GM21528 (cell line): ENCODE measurements at regions not wholly inside any gene's neighbourhood (a gene's known extent, or its start where the extent isn't known, plus 50 kb on each side); places are given as distances from the start of the nearest gene placed in this dataset.
A peak's percentile ranks its signal among the peaks of the same experiment; 100 is the strongest.
"Not testable (repeated sequence)": the region's sequence is repeated elsewhere in the genome, so short reads cannot be mapped to it uniquely, and the experiment has no call there.

ENCODE experiments used
- ATAC-seq: cut with Tn5 transposase; IDR thresholded peaks from one replicate; pipeline ENCODE4 v1.9.1; 2021; ENCODE audit warnings: mild to moderate bottlenecking, moderate library complexity; ENCODE audit not compliant: unreplicated experiment, low FRiP score

DNA sequence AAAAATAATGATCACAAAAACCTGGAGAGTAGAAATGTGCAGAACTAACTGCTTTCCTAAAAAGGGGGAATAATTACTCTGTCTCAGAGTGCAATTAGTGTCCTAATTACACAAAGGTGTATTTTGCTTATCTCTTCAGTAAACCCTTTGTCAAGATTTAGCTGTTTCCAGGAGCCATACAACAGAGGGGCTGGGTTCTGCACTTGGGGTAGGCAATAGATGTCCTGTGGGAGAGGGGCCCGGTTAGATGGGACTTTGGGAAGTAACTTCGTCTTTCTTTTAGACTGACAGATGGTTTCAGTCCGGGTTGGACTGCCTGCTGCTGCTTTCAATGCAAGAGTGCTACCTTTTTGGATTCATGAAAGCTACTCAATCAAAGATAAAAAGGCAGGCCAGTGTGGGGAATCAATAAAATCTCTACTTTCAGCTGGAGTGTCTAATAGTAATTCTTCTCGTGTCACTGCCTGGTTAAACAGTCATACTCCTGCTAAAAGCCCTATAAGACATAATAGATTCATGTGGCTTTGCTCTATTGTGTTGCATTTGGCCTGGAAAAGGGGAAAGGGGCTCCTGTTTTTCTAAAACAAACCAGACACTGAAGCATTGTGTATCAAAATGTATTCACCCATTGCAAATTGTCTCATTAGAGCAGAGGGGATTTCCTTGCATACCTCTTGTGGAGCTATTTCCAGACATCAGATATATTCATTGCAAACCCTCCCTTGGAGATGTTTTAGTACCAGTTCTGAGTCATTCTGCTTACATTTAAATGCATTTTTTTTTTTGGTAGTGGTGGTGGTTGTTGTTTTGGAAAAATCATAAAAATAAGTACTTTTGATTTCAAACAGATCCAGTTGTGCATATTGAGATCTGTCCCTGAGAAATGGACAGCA is 83.3 kb upstream of the PCDH8 start:
- ATAC-seq, result no peak

DNA sequence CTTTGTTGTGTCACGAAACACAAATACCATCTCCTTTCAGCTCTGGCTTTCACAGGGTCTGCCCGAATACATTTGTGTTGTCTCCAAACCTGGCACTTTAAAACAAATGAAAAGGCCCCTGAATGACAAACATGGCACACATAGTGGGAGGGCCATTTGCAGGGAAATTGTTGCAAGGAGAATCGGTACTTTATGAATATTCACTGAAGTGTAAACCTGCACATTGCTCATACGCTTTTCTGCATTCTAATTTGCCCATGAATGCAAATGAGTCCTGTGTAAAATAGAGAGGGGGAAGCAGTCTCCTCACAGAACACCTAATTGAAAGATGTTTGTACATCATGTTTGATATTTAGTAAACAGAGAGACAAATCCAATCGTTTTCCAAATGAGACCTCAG is 82.7 kb upstream of the PCDH8 start:
- ATAC-seq, result no peak

DNA sequence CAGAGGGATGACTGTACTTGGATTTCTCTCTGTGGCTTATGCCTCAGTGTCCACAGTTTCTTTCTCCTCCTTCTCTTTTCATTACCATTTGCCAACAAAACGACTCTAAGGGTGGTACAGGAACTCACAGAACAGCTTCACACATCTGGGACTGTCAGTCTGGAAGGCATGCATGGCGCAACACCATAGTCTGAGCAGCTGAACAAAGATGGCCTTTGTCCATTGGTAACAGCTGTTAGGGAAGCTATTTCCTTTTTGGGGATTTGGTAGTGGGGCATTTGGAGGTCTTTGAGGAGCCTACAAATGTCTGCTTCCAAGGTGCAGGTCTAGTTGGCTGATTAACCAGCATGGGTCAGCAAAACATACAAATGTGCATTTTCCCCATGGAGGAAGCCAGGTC is 81.4 kb upstream of the PCDH8 start:
- ATAC-seq, result no peak

DNA sequence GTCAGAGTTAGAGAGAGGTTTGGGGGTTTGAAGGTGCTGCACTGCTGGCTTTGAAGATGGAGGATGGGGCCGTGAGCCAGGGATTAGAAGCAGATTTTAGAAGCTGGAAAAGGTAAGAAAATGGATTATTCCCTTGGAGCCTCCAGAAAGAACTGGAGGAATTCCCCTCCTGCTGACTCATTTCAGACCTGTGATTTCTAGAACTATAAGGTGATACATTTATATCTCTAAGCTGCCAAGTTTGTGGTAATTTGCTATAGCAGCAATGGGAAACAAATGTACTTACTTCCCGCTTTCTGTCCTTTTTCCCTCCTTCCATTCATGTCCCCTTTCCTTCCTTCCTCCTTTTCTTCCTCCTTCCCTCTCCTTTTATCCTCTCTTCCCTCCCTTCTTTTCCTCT is 78.5 kb upstream of the PCDH8 start:
- ATAC-seq, result no peak

DNA sequence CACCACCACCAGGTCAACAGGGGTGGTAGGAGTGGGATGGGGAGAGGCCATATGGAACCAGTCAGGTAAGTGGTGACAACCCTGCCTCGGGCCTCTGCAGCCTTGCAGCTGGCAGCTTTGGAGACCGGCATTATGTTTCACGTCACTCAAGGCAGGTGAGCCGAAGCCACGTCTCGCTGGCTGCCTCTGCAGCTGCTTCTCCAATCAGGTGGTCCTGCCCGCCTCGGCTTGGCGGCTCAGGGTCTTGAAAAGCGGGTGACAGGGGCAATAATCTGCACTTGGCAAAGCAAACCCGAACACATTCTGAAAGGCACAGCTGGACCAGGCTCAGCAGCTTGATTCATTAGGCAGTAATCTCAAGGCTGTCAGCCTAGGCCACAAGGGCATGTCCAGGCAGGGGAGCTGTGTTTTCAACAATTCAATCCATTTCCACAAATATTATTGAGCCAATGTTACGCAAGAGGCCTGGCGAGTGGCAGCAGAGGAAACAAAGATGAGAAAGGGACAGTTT is 77.4 kb upstream of the PCDH8 start:
- ATAC-seq, result no peak

DNA sequence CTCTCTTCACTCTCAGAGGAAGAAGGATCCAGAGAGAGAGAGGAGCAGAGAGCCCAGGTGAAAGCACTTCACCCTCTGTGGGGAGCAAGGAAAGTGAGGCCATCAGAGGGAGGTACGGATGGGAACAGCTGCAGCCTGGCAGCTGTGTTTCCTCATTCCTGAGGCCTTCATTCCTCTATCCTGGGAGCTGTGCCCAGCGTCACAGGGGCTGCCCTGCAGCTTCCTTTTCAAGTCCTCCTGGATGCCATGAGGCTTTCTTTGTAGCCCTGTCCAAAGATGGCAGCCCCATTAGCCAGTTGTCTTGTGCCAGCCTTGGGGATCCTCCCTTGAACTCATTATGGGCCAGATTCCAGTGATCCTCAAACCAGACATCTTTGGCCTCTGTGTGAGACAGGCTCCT is 76.8 kb upstream of the PCDH8 start:
- no peak for ATAC-seq

DNA sequence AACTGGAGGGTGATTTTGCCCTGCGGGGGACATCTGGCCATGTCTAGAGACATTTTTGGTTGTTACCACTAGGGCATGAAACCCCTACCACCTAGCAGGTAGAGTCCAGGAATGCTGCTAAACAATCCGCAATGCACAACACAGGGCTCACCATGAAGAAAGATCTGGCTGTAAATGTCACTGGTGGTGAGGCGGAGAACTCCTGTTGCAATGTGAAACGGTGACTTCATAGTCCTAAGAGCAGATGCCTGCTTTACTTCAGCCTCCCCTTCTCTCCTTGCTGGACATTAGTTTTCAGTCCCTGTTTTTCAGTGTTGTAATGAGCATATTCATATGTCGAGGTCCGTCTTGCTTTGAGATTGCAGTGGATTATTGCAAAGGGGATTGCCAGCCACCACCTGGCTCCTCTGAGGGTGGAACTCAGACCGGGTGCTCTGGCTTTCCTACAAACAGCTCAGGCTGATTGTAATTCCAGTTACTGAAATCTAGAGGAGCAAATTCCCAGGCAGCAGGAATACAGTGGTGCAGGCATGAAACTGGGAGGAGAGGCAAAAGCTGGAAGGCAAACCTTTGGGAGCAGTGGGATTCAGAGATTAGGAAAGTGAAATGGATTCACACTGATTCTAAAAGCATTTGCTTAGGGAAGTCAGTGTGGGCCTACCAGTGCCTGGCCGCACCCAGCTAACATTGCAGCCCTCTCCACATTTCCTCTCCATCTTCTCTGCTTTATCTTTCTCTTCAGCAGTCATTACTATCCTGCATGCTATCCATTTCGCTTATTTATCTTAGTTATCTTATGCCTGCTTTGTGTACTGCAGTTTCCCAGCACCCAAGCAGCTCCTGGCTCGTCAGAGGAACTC is 76.1 kb upstream of the PCDH8 start:
- ATAC-seq, result no peak

DNA sequence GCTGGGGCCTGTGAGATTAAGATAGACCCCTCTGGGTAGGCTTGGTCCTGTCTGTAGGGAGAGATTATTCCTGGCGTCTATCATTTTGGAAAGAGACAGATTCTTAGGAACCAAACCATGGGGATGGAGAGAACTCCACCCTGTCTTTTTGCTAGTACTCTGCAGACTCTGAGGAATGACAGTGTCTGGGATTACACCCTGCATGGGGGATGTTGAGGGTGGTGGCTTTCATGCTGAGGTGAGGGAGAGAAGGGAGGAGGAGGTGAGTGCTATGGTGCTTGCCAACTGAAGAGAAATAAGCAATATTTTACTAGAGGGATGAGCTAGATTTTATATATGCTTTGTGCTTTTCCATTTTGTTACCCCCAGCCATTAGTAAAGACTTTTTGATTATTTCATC is 74.5 kb upstream of the PCDH8 start:
- no peak for ATAC-seq

DNA sequence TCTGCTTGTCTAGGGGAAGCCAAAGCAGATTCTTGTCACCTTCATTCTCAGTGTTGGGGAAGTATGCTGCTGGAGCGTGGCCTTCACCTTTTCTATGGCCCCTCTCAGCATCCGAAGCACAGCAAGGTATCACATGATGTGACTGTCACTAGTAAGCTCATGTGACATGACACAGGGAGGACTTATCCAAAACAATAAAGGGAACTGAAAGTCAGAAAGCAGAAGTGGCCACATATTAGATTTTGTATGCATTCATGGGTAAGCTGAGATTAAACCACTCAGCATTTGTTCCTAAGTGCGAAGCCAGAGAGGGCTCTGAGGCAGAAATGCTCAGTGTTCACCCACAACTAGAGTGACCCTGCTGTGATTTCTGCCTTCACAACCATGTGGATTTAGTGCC is 72.8 kb upstream of the PCDH8 start:
- peak; percentile 94 for ATAC-seq

DNA sequence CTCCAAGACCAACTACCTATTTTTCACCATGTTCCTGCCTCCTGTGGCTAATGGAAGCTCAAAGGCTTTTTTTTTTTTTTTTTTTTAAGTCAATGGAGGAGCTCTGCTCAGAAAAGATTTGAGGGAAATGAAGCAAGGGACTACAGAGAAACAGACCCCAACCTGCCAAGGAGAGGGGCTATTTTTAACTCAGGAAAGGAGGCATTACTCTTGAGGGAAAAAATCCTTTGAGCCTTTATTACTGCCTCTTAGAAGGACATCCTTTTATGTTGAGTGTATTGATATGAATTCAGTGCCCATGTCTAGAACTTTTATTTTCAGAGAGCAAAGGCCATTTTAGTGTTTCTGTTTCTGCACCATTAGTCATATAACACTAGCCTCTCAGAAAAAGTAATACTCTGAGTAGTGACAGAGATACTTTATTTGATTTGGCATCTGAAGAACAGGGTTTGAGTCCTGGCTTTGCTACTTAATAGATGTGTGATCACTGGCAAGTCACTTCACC is 68.1 kb upstream of the PCDH8 start:
- ATAC-seq, result no peak

DNA sequence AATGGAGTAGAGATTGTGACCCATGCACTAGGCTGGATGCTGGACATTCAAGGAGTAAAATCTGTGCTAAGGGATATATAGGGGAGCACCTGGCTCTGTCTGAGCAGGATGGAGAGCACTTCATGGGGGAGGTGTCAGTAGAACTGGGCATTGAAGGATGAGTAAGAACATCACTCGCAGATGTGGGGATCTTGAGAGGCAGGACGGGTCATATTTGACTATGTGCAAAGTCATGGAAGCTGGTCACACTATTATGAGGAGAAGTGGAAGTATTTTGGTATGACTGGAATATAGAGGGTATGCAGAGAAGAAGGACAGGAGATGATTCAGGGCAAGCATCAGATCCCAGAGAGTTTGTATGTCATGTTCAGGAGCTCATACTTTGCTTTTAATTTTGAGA is 62.9 kb upstream of the PCDH8 start:
- no peak for ATAC-seq

DNA sequence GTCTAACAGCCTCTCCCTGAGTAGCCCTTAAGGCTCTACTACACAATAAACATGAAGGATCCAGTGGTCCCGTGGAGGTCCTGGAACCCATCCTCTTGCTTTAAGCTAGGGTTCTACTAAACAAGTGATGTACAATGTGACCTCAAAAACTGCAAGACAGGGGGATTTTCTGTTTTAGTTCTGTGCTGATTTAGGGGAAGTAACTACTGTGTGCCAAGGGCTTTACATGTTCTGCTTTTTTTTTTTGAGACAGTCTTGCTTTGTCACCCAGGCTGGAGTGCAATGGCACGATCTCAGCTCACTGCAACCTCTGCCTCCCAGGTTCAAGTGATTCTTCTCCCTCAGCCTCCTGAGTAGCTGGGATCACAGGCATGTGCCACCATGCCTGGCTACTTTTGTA is 61.9 kb upstream of the PCDH8 start:
- not testable (repeated sequence) for ATAC-seq

DNA sequence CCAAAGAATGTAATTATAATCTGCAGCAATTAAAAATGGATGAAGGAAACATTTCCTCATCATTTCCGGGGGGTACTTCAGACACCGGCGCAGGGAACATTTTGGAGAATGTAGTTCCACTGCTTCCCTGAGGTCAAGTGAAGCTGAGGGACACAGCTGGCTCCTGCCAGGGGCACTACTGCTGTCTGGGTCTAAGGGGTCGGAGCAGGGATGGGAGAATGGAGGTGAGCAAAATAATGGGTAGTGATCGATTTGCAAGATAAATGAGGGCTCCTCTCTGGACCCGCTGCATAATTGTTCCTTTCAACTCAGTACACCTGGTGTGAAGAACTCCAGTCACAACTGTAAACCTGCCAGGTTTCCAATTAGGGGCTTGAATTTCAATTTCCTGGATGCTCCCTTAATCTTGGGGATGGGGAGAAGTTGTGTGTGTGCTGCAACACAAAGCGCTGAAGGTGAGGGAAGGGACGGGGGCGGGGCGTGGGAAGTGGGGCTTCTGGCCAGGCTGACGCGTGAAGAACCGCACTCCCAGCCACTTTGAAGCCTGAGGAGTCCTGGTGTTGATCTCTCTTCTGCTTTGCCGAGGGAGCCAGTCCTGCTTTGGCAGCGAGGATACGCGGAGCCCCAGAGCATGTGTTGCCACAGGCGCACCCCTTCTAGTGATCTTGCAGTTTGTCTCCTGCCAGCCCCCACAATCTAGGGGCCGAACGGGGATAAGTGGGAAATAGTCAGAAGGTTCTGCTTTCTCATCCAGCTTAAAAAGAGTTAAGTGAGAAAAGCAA is 57.9 kb upstream of the PCDH8 start:
- ATAC-seq, result no peak

DNA sequence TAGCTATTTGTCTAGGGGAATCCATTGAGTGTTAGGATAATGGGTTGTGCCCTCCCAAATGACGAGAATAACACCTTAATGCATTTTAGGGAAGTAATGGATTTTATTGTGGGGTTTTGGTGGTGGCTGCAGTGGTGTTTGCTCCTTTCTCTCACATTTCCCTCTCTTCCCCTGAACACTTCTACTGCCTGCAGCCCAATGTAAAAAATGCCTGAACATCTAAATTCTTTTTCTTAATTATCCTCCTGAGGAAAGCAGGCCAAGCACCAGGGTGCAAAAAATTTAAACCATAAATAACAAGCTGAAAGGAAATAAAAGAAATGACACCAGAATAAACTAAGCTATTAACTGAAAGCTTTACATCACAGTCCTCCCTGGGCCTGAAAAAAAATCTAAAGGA is 57.3 kb upstream of the PCDH8 start:
- no peak for ATAC-seq

DNA sequence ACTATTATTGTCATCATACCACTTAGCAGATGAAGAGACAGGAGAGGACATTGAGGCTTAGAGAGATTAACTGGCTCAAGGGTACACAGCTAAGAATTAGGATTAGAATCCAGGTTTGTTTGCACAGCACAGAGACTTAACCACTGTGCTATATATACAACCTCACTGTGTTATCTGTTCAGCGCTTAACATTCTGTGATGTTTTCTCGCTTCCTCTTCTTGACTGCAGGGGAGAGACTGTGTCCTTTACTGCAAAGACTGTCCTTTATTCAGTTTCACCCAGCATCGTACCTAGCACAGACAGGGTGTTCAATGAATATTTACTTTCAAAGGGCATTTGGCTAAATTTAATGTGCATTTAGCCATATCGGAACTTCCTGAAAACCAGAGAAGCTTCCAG is 54.9 kb upstream of the PCDH8 start:
- peak; percentile 96 for ATAC-seq

DNA sequence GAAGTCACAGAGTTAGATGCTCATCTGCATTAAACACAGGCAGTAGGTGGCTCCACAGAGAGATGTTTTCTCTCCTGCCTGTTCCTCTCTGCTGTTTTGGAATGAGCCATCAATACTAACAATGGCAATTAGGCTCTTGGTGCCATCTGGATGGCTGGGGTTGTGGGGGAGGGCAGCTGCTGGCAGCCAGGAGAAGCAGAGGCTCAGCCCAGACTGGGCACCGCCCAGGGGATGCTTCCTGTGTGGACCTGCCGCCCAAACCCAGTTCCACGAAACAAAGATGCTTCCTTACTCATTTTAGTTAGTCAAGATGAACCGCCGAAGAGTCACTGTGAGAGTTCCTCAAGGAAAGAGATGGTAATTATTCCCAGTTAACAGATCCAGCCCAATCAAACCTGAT is 50.8 kb upstream of the PCDH8 start:
- no peak for ATAC-seq
